Neural progenitor cell (in vitro differentiated cells): ENCODE measurements at regions not wholly inside any gene's neighbourhood (a gene's known extent, or its start where the extent isn't known, plus 50 kb on each side); places are given as distances from the start of the nearest gene placed in this dataset.

Experiments used
- DNase-seq: peaks from one replicate; pipeline ENCODE4 v3.0.0-alpha.2; 2016; ENCODE audit warnings: low spot score
- H2AFZ ChIP-seq: fragments of 200-600 bp; sonication (generic); replicated peaks from 2 replicates; pipeline ENCODE4 v1.6.1; 2016; ENCODE audit warnings: antibody characterized with exemption
- H3F3A ChIP-seq: fragments of 200-600 bp; sonication (generic); 2 replicates; pipeline ENCODE4 v1.6.1; 2016; ENCODE audit warnings: antibody characterized with exemption, low read depth
- H3K27ac ChIP-seq: fragments of 200-600 bp; sonication (generic); 2 replicates; pipeline ENCODE4 v1.5.1; 2016; ENCODE audit warnings: mild to moderate bottlenecking
- H3K27me3 ChIP-seq: fragments of 200-600 bp; sonication (generic); 2 replicates; pipeline ENCODE4 v1.6.1; 2016; ENCODE audit warnings: mild to moderate bottlenecking, moderate library complexity
- H3K36me3 ChIP-seq: fragments of 200-600 bp; sonication (generic); 2 replicates; pipeline ENCODE4 v1.5.1; 2016
- H3K4me1 ChIP-seq: fragments of 200-600 bp; sonication (generic); 2 replicates; pipeline ENCODE4 v1.6.1; 2016; ENCODE audit warnings: mixed run types
- H3K4me2 ChIP-seq: fragments of 200-600 bp; sonication (generic); 2 replicates; pipeline ENCODE4 v1.6.1; 2016
- H3K4me3 ChIP-seq: fragments of 200-600 bp; sonication (generic); 2 replicates; pipeline ENCODE4 v1.5.1; 2016
- H3K79me2 ChIP-seq: fragments of 200-600 bp; sonication (generic); 2 replicates; pipeline ENCODE4 v1.6.1; 2016; ENCODE audit warnings: low read depth
- H3K9ac ChIP-seq: fragments of 200-600 bp; sonication (generic); 2 replicates; pipeline ENCODE4 v1.6.1; 2016
- H3K9me3 ChIP-seq: fragments of 200-600 bp; sonication (generic); 2 replicates; pipeline ENCODE4 v1.5.1; 2016; ENCODE audit warnings: low read depth
- H4K20me1 ChIP-seq: fragments of 200-600 bp; sonication (generic); 2 replicates; pipeline ENCODE4 v1.6.1; 2016; ENCODE audit warnings: low read depth
- H3K27ac Mint-ChIP-seq: 3 replicates; pipeline ENCODE4 v1.8.0; 2021; ENCODE audit warnings: mixed read lengths
- H3K27me3 Mint-ChIP-seq: 2 replicates; pipeline ENCODE4 v1.8.0; 2022; ENCODE audit warnings: low read depth, mild to moderate bottlenecking, inconsistent platforms, moderate library complexity, mixed read lengths; ENCODE audit not compliant: insufficient read depth
- H3K36me3 Mint-ChIP-seq: 3 replicates; pipeline ENCODE4 v1.8.0; 2021; ENCODE audit warnings: mixed read lengths
- H3K4me1 Mint-ChIP-seq: 3 replicates; pipeline ENCODE4 v1.8.0; 2021; ENCODE audit warnings: mixed read lengths
- H3K4me3 Mint-ChIP-seq: 3 replicates; pipeline ENCODE4 v1.8.0; 2021; ENCODE audit warnings: mild to moderate bottlenecking, moderate library complexity, mixed read lengths
- H3K9me3 Mint-ChIP-seq: 3 replicates; pipeline ENCODE4 v1.8.0; 2020; ENCODE audit warnings: mixed read lengths
- CTCF ChIP-seq: fragments of 200-600 bp; sonication (generic); IDR thresholded peaks from 2 replicates; pipeline ENCODE4 v1.5.1; 2017; ENCODE audit warnings: antibody characterized with exemption, mild to moderate bottlenecking
- EZH2 ChIP-seq: fragments of 200-600 bp; sonication (generic); IDR thresholded peaks from 2 replicates; pipeline ENCODE4 v1.6.1; 2017; ENCODE audit warnings: antibody characterized with exemption, mild to moderate bottlenecking, moderate library complexity
- EZH2phosphoT487 ChIP-seq: fragments of 200-600 bp; sonication (generic); IDR thresholded peaks from 2 replicates; pipeline ENCODE4 v1.6.1; 2017; ENCODE audit warnings: antibody characterized with exemption

GRCh38 chr2:42856891-42857632, 64.7 kb upstream of the HAAO start:
- Mint-ChIP-seq H3K27ac (peak overlapping the region; percentile 71), H3K36me3 (no peaks in the 10 kb centered on the region), H3K27me3 (peaks cover 20% of the 10 kb centered on the region), H3K4me3 (no peak overlapping the region), H3K4me1 (peaks cover 18% of the 10 kb centered on the region), H3K9me3 (peaks cover 13% of the 10 kb centered on the region)
- Histone ChIP-seq H3K9me3 (no peaks in the 10 kb centered on the region), H3K4me3 (no peak overlapping the region), H3K27ac (no peak overlapping the region), H4K20me1 (no peaks in the 10 kb centered on the region), H3K4me2 (no peak overlapping the region), H3K79me2 (no peaks in the 10 kb centered on the region), H3K9ac (no peak overlapping the region), H3K4me1 (peaks cover 28% of the 10 kb centered on the region), H2AFZ (no peak overlapping the region), H3F3A (no peaks in the 10 kb centered on the region), H3K27me3 (no peaks in the 10 kb centered on the region), H3K36me3 (no peaks in the 10 kb centered on the region)
- no peak for TF ChIP-seq CTCF
- no peak for TF ChIP-seq EZH2
- TF ChIP-seq EZH2phosphoT487: no peak
- DNase-seq: no peak

DNA sequence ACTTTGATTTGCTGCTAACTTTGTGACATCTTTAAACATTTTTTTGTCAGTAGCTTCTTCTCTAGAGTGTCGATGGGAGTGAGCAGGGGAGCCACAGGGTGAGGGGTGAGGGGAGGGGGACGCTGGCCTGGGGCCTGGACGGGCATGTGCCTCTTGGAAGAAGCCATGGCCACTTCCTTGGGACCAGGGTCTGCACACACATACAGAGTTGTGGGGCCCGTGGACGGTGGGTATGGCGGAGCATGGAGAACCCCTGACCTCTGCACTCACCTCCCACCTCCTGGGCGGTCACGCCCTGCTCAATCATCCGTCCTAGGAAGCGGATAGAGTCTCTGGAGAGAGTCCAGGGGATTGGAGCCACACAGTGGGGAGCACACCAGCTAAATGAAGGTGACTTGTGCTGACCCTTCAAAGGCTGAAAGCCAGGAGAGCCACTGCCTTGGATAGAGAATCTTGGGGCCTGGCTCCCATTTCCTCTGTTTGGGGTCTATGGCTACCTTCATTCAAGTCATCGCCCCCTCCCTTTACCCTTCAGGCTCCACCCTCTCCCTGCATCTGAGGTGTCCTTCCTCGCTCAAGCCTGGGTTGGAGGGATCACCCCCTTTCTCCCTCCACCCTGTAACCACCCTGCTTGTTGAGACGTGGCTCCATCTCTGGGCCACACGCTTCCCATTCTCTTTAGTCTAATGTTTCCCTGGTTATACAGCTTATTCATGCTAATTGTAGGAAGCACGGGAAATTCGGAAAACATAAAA, 63.9 kb upstream of the HAAO start:
- H3K27ac Mint-ChIP-seq: peak overlapping the region; percentile 57

GRCh38 chr2:42855221-42855970, 63.0 kb upstream of the HAAO start:
- Mint-ChIP-seq H3K36me3 (no peaks in the 10 kb centered on the region), H3K4me1 (peaks cover 18% of the 10 kb centered on the region), H3K27ac (peak overlapping the region; percentile 63), H3K4me3 (no peak overlapping the region), H3K27me3 (peaks cover 15% of the 10 kb centered on the region), H3K9me3 (peaks cover 11% of the 10 kb centered on the region)
- no peak overlapping the region for H3K27ac ChIP-seq
- H3K79me2 ChIP-seq: no peaks in the 10 kb centered on the region
- H3K9me3 ChIP-seq: no peaks in the 10 kb centered on the region
- H3K4me1 ChIP-seq: peaks cover 28% of the 10 kb centered on the region
- no peak overlapping the region for H3K9ac ChIP-seq
- no peaks in the 10 kb centered on the region for H3K36me3 ChIP-seq
- H4K20me1 ChIP-seq: no peaks in the 10 kb centered on the region
- no peak overlapping the region for H2AFZ ChIP-seq
- no peak overlapping the region for H3K4me2 ChIP-seq
- no peak for DNase-seq
- TF ChIP-seq EZH2 (no peak), CTCF (no peak), EZH2phosphoT487 (no peak)
- H3F3A ChIP-seq: no peaks in the 10 kb centered on the region
- no peaks in the 10 kb centered on the region for H3K27me3 ChIP-seq
- H3K4me3 ChIP-seq: no peak overlapping the region

More for the DNA sequence above, 63.9 kb upstream of the HAAO start:
- no peaks in the 10 kb centered on the region for H3F3A ChIP-seq
- Mint-ChIP-seq H3K9me3 (peaks cover 13% of the 10 kb centered on the region), H3K4me1 (peaks cover 18% of the 10 kb centered on the region), H3K36me3 (no peaks in the 10 kb centered on the region), H3K4me3 (no peak overlapping the region), H3K27me3 (peaks cover 17% of the 10 kb centered on the region)
- H3K27ac ChIP-seq: no peak overlapping the region
- H3K9me3 ChIP-seq: no peaks in the 10 kb centered on the region
- H3K9ac ChIP-seq: no peak overlapping the region
- H3K36me3 ChIP-seq: no peaks in the 10 kb centered on the region
- H3K4me3 ChIP-seq: no peak overlapping the region
- no peaks in the 10 kb centered on the region for H3K27me3 ChIP-seq
- TF ChIP-seq CTCF: no peak
- no peak for TF ChIP-seq EZH2
- no peak for TF ChIP-seq EZH2phosphoT487
- no peak overlapping the region for H3K4me2 ChIP-seq
- H2AFZ ChIP-seq: no peak overlapping the region
- DNase-seq: no peak
- H4K20me1 ChIP-seq: no peaks in the 10 kb centered on the region
- no peaks in the 10 kb centered on the region for H3K79me2 ChIP-seq
- H3K4me1 ChIP-seq: peaks cover 28% of the 10 kb centered on the region
